T-helper 17 cell (primary cell): ENCODE measurements at regions not wholly inside any gene's neighbourhood (a gene's known extent, or its start where the extent isn't known, plus 50 kb on each side); places are given as distances from the start of the nearest gene placed in this dataset.
"Not testable (repeated sequence)": the region's sequence is repeated elsewhere in the genome, so short reads cannot be mapped to it uniquely, and the experiment has no call there.

Source experiments
- ATAC-seq: fragments of 150-1000 bp; cut with Tn5 transposase; 2 replicates; pipeline ENCODE4 v1.10.0; 2021; ENCODE audit warnings: mild to moderate bottlenecking, moderate library complexity
- DNase-seq, 3 donors: peaks; one replicate each; pipeline versions ENCODE4 v3.0.0 to v3.0.0-alpha.2; 2020 to 2021
- H3K9me3 ChIP-seq: one replicate; pipeline ENCODE4 v1.7.0; 2013; ENCODE audit warnings: low read length, mild to moderate bottlenecking; ENCODE audit not compliant: control insufficient read depth, poor library complexity, severe bottlenecking
- H3K27ac Mint-ChIP-seq: one replicate; pipeline ENCODE4 v1.8.0; 2022; ENCODE audit warnings: mild to moderate bottlenecking, moderate library complexity, mixed read lengths
- H3K27me3 Mint-ChIP-seq: one replicate; pipeline ENCODE4 v1.8.0; 2022; ENCODE audit warnings: mixed read lengths
- H3K36me3 Mint-ChIP-seq: one replicate; pipeline ENCODE4 v1.8.0; 2022; ENCODE audit warnings: low read depth, mixed read lengths
- H3K4me1 Mint-ChIP-seq: one replicate; pipeline ENCODE4 v1.8.0; 2022; ENCODE audit warnings: mild to moderate bottlenecking, mixed read lengths
- H3K4me3 Mint-ChIP-seq: one replicate; pipeline ENCODE4 v1.8.0; 2022; ENCODE audit warnings: mild to moderate bottlenecking, moderate library complexity, mixed read lengths

DNA sequence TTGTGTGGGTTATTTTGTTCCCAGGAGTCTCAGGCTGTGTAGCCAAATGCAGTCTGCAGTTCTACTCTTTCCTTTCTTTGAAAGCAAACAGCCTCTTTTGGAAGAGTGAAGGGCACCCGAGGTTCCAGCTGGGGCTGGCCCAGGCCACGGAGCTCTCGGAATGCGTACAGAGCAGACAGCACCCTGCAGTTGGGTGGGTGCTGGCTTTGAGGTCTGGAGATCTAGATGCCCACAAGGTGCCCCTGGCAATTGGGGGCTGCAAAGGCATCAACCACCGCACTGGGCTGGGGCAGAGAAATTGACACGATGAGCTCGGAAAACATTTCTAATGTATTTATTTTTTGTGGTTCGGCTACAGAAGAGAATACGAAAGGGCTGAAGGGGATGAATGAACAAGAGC lies 191.6 kb upstream of the ZNF469 start:
- not testable (repeated sequence) for H3K9me3 ChIP-seq, DNase-seq, H3K4me3 Mint-ChIP-seq, ATAC-seq, H3K27me3 Mint-ChIP-seq, H3K36me3 Mint-ChIP-seq, H3K27ac Mint-ChIP-seq, H3K4me1 Mint-ChIP-seq

DNA sequence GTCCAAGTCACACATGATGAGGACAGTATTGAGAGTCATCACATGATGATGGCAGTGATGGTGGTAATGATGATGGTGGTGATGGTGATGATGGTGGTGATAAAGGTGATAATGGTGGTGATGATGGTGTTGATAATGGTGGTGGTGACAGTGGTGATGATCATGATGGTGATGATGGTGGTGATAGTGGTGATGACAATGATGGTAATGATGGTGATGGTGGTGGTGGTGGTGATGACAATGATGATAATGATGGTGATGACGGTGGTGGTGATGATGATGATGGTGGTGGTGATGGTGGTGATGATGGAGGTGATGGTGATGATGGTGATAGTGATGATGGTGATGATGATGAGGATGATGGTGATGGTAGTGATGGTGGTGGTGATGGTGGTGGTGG lies 190.2 kb upstream of the ZNF469 start:
- DNase-seq = no peak
- H3K9me3 ChIP-seq = no peaks in the 10 kb centered on the region
- Mint-ChIP-seq H3K4me3 (no peak overlapping the region), H3K4me1 (no peaks in the 10 kb centered on the region), H3K36me3 (peaks cover 4% of the 10 kb centered on the region), H3K27ac (no peak overlapping the region), H3K27me3 (peaks cover 7% of the 10 kb centered on the region)
- no peak for ATAC-seq

DNA sequence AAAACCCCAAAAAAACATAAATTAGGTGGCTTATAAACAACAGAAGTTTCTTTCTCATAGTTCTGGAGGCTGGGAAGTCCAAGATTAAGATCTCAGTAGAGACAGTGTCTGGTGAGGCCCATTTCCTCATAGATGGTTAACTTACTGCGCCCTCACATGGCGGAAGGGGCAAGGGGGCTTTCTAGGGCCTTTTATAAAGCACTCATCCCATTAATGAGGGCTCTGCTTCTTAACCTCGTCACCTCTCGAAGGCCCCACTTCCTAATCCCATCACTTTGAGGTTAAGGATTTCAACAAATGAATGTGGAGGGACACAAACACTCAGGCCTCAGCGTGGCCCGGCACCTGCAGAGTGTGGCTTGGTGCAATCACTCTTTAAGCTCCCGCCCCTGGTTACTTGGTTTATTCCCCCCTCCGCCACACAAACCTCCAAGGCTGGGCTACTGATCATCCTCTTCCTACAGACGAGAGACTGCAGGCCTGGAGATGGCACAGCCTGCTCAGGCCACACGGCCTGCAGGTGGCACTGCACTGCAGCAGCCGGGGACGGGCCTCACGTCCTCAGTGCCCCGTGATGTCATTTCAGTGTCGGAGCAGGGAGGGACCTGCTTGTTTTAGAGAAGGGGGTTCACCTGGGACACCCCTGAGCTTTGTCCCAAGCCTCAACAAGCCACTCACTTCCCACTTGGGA lies 188.9 kb upstream of the ZNF469 start:
- not testable (repeated sequence) for H3K4me3 Mint-ChIP-seq, H3K27ac Mint-ChIP-seq, H3K27me3 Mint-ChIP-seq

DNA sequence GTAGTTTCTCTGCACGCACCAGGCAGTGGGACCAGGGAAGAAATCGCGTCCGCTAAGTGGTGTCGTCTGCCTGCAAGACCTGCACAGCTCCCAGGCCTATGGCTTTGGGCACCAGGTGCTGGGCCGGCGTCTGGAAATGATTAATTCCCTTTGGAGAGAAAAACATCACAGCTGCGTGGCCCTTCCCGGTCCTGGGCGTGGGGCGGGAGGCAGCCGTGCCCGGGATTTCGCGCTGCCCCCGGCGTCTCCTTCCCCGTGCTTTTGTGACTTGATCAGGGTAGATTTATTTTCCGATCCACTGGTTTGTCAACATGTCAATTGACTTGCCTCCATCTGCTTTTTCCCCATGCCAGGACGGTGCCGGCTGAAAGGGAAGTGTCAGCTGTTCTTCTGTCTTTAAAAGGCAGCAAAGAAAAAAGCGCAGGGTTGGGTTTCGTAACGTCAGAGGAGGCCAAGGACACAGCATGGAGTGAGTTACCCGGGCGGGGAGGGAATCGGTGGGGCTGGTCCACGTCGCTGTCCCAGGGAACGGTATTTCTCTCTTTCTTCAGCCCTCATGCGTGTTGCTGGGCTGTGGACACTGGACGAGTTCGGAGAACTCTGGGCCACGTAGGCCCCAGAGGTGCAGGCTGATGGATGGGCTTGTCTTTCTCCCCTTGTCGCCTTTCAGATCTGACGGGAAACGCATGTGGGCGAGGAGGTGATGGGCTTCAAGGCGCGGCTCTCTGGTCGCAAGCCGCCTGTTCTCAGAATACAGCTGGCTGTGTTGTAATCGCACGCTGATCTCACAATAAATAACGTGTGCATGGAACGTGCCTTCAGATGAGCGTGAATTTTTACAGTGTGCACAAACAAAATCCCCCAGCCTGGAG lies 188.1 kb upstream of the ZNF469 start:
- no peak overlapping the region for H3K4me3 Mint-ChIP-seq
- peaks cover 4% of the 10 kb centered on the region for H3K36me3 Mint-ChIP-seq
- H3K4me1 Mint-ChIP-seq = no peaks in the 10 kb centered on the region
- ATAC-seq (no peak), DNase-seq (no peak)
- H3K27ac Mint-ChIP-seq = no peak overlapping the region
- H3K27me3 Mint-ChIP-seq = peaks cover 7% of the 10 kb centered on the region
- no peaks in the 10 kb centered on the region for H3K9me3 ChIP-seq

More for the DNA sequence above, 188.9 kb upstream of the ZNF469 start:
- peak; percentile 71 for ATAC-seq
- not testable (repeated sequence) for H3K4me1 Mint-ChIP-seq, DNase-seq, H3K9me3 ChIP-seq, H3K36me3 Mint-ChIP-seq

DNA sequence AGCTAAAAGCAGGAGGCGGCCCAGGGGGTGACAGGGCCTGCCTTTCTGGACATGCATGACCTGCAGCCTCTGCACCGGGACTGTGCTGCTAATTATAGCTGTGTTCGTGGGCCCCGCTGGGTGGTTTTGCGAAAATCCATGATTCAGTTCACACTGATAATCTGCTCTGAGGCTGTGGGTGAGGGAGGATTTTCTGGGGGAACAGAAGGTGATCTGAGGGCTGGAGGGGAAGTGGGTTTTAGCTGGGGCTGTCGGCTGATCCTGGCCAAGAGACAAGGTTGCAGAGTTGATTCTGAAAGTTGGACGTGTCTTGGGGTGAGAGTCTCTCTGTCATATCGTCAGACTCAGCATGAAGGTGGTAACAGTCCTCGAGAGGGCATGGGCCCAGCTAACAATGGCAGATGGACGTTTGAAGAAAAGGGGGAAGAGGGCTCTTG lies 187.5 kb upstream of the ZNF469 start:
- H3K36me3 Mint-ChIP-seq = peaks cover 4% of the 10 kb centered on the region
- H3K4me3 Mint-ChIP-seq = no peak overlapping the region
- H3K4me1 Mint-ChIP-seq = no peaks in the 10 kb centered on the region
- ATAC-seq (no peak), DNase-seq (no peak)
- H3K27me3 Mint-ChIP-seq = peaks cover 7% of the 10 kb centered on the region
- H3K9me3 ChIP-seq = no peaks in the 10 kb centered on the region
- no peak overlapping the region for H3K27ac Mint-ChIP-seq

DNA sequence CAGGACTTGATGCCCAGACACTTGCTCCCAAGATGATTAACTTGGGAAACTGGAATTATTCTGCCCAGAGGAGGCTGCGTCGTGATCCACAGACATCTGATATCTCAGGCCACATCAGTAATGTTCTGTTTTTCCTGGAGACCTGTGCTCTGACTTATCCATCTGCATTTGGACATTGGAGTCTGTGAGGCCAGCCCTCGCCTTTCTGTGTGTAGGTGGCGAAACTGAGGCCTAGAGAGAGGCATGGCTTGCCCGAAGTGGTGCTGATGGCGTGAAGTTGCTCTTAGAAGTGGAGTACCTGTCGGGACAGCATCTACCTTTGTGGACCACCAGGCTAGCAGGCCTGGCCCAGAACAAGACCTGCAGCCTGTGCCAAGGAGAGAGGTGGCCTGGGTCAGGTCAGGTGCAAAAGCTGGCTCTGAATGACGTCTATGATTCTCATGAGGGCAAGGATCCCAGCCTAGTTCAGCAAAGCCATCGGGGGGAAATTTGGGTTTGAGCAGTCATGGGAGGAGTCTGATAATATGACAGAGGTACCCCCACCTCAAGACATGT lies 186.8 kb upstream of the ZNF469 start:
- peaks cover 4% of the 10 kb centered on the region for H3K36me3 Mint-ChIP-seq
- ATAC-seq = no peak

DNA sequence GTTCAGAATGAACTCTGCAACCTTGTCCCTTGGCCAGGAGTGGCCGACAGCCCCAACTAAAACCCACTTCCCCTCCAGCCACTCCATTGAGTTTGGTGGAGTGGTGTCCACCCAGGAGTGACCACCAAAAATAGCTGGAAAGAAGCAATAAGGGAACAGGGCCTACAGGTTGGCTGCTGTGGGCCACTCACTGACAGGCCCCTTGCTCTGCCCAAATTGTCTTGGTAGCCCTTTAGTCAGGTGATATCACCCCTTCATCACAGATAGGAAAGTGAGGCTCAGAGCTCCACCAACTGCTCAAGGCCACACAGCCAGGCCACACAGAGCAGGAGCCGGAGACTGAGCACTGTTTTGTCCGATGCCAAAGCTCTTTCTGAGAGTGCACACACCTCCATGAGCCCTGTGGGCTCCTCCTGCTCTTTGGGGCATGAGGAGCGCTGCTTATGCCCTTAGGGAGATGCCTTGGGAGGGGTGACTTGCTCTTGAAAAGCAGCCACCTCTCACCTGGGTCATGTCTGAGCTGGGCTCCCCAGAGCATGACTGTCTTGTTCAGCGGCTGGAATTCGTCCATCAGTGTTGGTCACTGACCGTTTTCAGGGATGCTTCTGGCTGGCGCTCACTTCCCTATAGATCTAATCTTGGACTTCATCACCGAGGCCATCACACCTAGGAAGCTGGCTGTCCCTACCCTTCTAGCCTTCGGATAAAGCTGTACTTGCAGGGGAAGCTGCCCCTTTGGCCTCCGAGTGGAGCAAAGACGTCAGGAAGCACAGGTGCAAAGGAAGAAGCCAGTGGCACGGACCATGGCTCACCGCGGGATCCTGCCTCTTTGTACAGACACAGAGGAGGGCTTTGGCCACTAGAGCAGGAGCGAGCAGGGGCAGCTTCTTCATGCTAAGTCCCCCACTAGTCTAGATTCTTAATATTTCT lies 186.0 kb upstream of the ZNF469 start:
- no peaks in the 10 kb centered on the region for H3K9me3 ChIP-seq
- ATAC-seq (no peak), DNase-seq (no peak)
- H3K36me3 Mint-ChIP-seq = peaks cover 4% of the 10 kb centered on the region
- H3K27me3 Mint-ChIP-seq = peaks cover 7% of the 10 kb centered on the region
- no peak overlapping the region for H3K4me3 Mint-ChIP-seq
- H3K4me1 Mint-ChIP-seq = no peaks in the 10 kb centered on the region
- no peak overlapping the region for H3K27ac Mint-ChIP-seq

More for the DNA sequence above, 186.8 kb upstream of the ZNF469 start:
- Mint-ChIP-seq H3K27ac (no peak overlapping the region), H3K4me1 (no peaks in the 10 kb centered on the region), H3K27me3 (peaks cover 7% of the 10 kb centered on the region), H3K4me3 (no peak overlapping the region)
- no peak for DNase-seq
- no peaks in the 10 kb centered on the region for H3K9me3 ChIP-seq

DNA sequence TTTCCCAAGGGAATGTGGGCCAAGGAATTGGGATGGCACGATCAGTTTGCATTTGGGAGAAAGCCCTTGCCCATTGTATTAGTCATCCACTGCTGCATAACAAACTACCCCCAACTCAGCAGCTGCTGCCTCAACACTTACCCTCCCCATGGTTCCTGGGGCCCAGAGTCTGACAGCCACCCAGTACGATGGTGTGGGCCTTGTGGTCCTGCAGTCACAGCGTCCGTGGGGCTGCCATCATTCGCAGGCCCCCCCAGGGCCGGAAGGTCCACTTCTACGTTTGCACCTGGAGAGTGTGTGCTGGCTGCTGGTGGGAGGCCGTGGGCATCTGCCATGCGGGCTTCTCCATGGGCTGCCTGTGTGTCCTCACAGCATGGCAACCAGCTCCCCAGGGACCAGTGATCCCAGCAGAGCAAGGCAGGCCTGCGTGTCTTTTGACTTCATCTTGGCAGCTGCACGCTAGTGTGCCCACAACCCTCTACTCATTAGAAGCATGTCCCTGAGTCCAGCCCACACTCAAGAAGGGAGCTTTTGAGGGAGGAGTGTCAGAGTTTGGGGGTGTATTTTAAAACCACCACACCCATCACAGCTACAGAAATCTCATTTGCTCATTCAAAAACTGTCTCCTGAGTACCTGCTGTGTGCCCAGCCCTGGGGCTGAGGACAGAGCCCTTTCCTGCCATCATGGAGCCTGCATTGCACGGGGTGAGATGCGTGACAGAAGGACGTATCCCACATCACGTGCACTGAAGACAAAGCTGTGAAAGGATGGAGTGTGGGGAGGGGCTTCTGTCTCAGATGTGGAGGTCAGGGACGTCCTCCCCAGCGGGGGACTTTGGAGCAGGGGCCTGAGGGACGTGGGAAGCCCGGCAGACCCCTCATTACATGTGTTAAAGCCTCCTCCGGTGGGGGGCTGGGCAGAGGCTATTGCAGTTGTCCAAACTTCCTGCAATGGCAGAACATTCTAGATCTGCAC lies 185.0 kb upstream of the ZNF469 start:
- Mint-ChIP-seq H3K4me3 (no peak overlapping the region), H3K36me3 (no peaks in the 10 kb centered on the region), H3K27me3 (peaks cover 7% of the 10 kb centered on the region), H3K4me1 (no peaks in the 10 kb centered on the region), H3K27ac (no peak overlapping the region)
- ATAC-seq (no peak), DNase-seq (no peak)
- no peaks in the 10 kb centered on the region for H3K9me3 ChIP-seq

DNA sequence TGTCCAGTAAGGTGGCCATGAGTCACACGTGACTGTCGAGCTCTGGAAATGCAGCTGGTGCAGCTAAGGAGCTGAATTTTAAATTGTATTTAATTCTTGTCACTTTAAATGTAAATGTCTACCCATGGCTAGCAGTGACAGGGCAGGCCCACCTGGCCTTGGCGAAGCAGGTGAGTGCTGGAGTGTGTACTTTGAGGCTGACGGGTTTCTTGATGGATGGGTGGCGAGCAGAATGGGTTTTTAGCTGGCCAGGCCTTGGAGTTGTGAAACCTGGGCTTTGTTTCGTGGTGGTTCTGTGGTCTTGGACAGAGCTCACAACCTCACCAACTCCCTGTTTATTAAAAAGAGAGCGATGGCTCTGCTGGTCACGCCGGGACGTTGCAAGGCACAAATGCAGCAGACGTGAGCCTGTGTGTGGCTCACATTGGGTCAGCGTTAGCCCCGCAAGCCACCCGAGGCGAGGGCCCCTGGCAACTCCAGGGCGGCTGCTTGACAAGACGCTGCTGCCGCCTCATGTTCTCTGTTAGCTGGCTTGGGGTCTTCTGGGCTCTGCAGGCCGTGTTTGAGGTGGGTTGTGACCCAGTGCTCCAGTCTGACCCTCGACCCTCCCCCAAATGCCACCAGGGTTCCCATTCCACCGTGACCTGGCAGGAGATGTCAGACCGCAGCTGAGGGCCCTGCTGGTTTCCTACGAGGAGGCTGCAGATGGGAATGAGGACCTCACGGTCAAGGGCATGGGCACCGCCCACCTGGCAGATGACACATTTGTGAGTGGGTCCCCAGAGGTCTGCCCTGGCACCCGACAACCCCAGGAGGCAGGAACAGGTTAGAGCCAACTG lies 184.1 kb upstream of the ZNF469 start:
- not testable (repeated sequence) for DNase-seq, H3K36me3 Mint-ChIP-seq

DNA sequence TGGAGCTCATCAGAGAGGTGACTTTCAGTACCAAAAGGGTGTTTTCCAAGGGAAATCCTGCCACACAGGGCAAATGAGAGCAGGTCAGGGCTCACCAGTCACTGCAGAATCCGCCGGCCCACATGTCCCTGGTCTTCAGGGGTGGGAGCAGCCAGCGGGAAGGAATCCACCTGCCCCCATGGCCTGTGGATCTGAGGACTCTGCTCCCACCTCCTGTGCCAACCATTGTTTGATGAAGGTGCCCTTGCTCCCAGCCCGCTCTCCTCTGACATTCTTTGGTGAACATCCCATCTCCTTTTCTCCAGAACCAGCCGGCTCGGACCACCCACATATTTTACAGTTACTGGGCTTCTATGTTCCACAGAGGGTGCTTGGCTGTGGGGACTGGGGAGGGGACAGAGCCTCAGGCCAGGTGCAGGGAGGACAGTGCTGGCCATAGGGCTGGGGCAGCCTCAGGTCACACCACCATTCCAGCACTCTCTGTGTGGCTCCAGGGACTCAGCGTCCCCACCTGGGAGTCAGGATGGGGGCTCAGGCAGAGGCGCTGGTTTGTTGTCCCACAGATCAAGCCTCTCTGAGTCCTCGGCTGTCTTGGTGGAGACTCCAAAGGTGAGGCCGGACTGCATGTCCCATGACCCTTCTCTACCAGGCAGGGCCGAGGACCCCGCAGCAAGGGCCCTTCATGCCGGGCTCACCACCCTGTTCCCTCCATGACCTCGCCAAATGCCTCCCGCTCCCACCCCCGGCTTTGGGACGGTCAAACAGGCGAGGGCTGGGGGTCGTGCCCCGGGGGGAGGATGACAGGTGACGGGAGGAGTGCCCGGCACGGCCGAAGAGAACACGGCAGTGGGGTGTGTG lies 183.2 kb upstream of the ZNF469 start:
- H3K27me3 Mint-ChIP-seq = peaks cover 12% of the 10 kb centered on the region
- not testable (repeated sequence) for H3K4me3 Mint-ChIP-seq, DNase-seq, H3K36me3 Mint-ChIP-seq, H3K9me3 ChIP-seq, H3K4me1 Mint-ChIP-seq, ATAC-seq, H3K27ac Mint-ChIP-seq

More for the DNA sequence above, 184.1 kb upstream of the ZNF469 start:
- not testable (repeated sequence) for H3K27me3 Mint-ChIP-seq, ATAC-seq, H3K4me1 Mint-ChIP-seq, H3K9me3 ChIP-seq, H3K4me3 Mint-ChIP-seq, H3K27ac Mint-ChIP-seq
